HPDE6-E6E7 (cell line): ENCODE measurements at regions not wholly inside any gene's neighbourhood (a gene's known extent, or its start where the extent isn't known, plus 50 kb on each side); places are given as distances from the start of the nearest gene placed in this dataset.
"Not testable (repeated sequence)": the region's sequence is repeated elsewhere in the genome, so short reads cannot be mapped to it uniquely, and the experiment has no call there.

Source experiments
- DNase-seq: peaks from one replicate; pipeline ENCODE4 v3.0.0; 2011; ENCODE audit warnings: missing footprints; ENCODE audit errors: extremely low spot score

DNA sequence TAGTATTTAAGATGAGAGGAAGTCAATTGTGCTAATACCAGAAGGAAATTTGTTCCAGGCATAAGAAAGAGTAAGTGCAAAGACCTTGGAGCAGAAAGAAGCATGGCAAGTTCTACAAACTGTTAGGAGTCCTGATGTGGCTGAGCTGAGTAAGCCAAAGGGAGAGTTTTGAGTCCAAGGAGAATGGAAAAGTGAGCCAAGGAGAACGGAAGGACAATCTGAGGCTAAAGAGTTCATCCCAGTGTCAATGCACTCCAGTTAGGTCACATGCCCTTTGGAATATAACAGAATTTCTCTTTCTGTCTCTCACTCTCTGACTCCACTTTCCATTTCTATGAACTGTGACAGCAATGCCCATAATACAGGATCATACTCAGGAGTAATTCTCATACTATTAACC is 224.7 kb downstream of the CAAP1 start:
- no peak for DNase-seq

DNA sequence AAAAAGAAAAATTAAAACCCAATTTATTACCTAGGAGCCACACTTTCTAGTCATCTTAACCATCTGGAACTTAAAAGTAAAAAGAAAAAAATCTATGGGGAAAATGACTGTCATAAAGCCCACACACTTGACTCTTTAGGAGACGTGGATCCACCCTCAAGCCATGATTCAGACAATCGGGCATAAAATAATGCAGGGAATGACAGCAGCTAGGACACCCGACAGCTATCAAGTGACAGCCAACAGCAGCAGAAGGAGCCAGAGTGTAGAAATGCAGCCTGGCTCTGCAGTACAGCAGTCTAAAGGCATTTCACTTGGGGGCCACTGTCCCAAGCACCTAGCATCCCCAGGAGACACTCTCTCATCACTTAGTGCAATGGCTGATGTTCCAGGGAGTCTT is 226.9 kb downstream of the CAAP1 start:
- DNase-seq = no peak

DNA sequence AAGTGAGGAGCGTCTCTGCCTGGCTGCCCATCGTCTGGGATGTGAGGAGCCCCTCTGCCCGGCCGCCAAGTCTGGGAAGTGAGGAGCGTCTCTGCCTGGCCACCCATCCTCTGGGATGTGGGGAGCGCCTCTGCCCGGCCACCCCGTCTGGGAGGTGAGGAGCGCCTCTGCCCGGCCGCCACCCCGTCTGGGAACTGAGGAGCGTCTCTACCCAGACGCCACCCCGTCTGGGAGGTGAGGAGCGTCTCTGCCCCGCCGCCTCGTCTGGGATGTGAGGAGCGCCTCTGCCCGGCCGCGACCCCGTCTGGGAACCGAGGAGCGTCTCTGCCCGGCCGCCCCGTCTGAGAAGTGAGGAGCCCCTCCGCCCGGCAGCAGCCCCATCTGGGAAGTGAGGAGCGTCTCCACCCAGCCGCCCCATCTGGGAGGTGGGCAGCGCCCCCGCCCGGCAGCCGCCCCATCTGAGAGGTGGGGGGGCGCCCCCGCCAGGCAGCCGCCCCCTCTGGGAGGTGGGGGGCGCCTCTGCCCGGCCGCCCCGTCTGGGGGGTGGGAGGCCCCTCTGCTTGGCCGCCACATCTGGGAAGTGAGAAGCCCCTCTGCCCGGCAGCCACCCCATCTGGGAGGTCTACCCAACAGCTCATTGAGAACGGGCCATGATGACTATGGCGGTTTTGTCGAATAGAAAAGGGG is 228.4 kb downstream of the CAAP1 start:
- not testable (repeated sequence) for DNase-seq

DNA sequence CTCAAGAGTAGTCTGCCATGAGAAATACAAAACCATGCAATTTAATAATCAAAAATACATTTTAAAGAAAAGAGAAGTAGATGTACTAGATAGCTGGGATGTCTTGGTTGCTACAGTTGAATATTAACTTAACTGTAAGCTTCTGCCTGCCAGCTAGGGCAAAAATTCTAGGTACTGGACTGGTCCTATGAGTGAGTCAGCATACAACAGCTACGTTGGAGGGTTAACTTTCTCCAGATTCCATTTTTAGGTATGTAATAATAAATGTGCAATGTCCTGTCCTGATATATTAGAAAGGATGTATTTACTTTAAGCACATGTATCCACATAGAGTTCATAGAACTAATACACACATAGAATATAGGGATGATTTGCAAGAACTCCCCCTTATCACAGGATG is 230.1 kb downstream of the CAAP1 start:
- no peak for DNase-seq

DNA sequence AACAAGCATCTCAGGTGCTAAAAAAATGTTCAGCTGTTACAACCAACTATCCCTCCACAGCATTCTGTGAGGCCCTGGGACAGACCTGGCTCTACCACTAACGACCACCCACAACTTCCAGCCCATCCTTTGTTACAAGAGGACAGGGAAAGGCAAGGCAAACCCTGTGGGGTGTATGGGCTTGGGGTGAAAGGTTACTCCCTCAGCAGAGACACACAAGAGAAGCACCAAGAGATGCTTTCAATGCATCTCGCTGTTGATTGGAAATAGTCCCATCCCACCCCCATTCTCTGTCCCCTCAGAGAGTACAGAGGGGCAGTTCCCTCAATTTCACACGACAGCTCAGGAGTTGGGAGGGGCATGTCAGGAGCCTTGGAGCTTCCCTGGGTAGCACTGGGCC is 234.1 kb downstream of the CAAP1 start:
- DNase-seq = no peak

DNA sequence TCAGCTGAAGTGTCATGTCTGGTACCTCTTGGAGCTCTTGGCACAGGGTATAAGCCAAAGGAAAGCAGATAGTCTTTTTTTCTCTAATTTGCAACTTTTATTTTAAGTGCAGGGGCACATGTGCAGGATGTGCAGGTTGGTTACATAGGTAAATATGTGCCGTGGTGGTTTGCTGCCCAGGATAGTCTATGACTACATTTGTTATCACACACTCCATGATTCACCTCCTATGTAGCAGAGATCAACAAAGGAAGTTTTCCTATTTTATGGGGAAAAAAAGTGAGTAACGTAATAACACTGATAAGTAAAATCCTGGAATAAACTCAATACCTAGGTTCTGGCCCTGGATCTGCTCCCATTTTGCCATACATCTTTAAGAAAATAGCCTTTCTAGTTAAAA is 234.6 kb downstream of the CAAP1 start:
- no peak for DNase-seq

DNA sequence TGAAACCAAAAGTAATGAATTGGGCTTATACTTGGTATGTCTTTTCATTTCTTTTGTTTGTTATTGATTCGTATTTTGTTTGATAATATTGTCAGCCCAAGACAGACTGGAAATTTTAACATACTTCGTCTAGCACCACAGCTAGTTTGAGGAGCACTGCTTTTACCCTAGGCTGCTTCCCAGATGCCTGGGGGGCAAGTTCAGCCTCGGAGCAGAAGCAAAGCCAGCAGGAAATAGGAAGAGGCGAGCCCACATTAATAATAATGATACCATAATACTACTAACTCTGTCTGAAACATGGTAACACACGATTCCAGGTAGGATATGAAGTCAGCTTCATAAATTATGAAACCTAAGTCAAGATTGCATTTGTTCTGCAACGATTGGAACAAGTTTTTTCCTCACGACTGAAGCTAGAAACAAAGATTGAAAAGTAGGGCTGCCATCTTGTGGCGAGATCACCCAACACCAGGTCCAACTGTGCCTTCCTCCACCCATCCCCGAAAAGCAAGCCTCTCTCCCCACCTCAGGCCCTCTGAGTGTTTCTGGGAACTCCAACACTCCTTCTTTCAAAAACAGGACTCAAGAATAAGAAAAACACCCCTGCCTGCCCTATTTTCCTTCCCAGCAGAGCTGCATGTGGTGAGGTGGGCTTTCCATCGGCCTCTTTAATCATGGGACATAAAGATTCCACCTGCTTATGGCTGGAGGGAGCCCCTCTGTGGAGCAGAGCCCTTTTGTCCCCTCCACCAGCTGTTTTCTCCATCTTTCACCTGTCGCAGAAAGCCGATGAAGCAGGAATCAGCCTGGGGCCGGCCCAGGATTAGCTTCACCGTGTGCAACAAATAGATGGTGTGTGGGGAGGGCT is 236.4 kb downstream of the CAAP1 start:
- DNase-seq = peak; percentile 52

DNA sequence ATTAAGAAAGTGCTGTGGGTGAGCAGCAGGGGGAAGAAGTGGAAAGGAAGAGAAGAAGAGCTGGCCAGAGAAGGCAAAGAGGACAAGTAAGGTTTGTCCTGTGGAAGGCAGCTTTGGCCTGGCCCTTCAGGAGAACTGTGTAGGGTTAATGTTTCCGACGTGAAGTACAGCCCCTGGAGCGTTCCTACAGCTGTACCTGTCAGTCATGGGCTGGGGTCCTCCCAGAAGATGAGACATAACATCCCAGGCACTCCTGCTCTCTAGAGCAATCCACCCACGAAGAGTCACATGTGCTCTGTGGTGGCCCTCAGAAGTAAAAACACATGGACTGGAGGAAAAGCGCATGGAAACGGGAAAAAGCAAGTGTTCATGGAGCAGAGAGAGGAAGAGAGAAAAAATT is 237.4 kb downstream of the CAAP1 start:
- DNase-seq = no peak

DNA sequence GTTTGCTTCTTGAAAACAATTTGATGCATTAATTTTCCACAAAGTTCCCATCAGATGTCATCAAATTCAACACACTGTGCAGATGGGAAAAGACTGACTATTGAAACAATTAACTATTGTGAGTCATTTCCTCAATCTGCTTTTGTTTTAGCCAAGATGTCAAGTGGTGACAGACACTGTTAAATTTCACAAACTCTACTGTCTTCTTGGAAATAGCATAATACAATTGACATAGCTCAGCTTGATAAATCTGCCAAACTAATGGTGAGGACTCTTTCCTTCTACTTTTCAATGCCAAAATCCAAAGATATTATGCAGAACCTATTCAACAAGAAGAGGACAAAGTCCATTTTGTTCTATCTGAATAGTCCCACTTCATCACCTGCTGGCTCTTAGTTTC is 242.3 kb downstream of the CAAP1 start:
- DNase-seq = no peak

DNA sequence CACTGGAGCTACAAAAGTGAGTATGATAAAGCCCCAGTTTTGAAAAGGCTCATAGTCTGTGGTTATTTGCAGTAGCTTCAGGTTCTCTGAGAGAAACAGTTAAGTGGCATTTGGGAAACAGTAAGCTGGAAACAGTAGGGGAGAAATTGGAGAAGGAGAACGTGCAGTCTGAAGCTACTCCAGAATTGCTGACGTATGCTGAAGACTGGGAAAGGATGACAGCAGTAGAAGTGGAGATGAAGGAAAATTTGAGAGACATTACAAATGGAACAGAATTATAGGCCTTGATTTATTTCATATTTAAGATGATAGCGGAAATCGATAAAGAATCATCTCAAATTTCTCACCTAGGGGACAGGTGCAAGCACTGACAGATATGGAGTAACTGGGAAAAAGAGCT is 248.8 kb downstream of the CAAP1 start:
- DNase-seq = no peak

DNA sequence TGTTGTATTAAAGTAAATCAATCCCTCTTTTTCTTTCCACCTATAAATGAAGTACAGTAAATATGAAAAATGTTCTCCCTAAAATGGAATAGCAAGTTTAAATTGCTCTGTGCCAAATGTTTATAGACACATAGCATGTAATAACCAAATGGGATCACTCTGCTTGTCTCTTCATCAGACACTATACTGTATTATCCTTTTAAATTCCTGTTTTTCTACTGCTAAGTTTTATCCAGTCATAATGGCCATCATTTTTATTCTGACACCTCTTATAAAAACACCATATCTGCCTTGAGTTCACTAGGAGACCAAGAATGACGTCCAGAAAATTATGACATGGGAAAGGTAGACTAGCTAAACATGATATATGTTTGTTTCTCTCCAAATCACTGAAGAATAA is 252.8 kb downstream of the CAAP1 start:
- DNase-seq = no peak

DNA sequence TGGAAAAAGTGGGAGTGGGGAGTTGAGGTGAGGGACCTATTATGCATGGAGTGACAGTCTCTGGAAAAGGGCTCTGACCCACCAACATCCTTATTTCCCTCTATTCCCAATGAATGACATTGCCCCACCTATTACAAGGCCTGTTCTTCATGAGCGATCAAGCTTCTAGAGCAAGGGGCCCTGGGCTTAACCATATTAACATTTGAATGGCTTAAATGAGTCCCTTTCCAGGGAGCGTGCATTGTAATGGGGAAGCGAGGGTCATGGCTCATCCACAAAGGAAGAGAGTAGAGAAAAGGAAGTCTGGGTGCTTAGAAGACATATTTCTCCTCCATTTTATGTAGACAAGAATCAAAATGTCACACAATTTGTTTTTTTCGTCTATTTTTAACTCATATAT is 255.5 kb downstream of the CAAP1 start:
- no peak for DNase-seq

DNA sequence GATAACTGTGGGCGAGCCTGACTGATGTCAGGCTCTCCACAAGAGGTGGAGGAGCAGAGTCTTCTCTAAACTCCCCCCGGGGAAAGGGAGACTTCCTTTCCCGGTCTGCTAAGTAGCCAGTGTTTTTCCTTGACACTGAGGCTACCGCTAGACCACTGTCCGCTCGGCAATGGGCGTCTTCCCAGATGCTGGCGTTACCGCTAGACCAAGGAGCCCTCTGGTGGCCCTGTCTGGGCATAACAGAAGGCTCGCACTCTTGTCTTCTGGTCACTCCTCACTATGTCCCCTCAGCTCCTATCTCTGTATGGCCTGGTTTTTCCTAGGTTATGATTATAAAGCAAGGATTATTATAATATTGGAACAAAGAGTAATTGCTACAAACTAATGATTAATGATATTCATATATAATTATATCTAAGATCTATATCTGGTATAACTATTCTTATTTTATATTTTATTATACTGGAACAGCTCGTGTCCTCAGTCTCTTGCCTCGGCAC is 278.7 kb downstream of the CAAP1 start:
- DNase-seq = not testable (repeated sequence)

DNA sequence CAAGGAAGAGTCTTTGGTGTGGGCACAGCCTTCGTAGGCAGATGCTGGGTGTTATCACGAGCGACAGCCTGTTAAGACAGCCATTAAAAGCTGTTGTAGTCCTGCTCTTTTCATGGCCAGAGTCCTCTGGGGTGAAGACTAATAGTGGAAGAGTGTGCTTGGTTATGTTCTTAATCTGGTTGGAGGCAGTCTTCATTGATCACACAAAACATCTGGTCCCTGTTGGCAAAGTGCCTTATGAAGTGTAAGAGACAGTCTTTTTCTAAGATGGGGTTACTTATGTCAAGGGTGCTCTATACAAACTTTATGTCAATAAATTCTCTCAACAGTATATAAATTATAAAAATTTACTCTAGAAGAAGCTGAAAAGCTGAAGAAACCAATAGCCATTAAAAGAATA is 280.4 kb downstream of the CAAP1 start:
- DNase-seq = no peak

DNA sequence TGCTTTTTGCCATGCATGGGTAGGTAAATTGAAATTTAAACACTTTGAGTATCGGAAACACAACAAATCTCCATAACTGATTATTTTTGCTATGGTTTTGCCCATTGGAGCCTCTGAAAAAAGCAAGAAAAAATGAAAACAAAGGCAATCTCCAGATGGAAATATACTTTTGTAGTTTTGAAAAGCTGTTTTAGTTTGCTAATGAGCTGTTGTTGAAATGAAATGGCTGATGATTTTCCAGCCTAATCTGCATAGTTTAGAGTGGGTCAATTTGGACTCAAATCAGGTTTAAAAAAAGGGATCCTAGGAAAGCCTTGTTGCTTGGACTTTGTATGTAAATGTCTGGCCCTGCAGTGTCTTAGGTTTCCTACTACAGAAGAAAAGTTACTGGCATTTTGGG is 285.8 kb downstream of the CAAP1 start:
- DNase-seq = no peak

DNA sequence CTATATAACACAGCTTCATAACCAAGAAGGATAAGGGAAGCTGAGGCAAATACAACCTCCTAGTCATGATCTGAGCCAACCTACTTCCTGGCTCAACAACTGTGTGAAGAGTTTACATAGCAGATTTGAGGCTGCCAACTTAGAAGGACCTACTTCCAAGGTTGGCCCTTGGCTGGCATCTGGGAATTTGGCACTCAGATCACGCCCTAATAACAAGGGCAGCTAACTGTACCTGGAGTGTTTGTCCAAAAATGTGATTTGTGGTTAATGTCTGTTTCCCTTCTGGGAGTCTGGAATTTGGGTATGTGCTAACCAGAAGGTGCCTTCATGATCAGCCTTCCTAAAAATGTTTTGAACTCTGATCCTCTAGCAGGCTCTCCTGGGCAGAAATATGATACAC is 287.2 kb downstream of the CAAP1 start:
- no peak for DNase-seq

DNA sequence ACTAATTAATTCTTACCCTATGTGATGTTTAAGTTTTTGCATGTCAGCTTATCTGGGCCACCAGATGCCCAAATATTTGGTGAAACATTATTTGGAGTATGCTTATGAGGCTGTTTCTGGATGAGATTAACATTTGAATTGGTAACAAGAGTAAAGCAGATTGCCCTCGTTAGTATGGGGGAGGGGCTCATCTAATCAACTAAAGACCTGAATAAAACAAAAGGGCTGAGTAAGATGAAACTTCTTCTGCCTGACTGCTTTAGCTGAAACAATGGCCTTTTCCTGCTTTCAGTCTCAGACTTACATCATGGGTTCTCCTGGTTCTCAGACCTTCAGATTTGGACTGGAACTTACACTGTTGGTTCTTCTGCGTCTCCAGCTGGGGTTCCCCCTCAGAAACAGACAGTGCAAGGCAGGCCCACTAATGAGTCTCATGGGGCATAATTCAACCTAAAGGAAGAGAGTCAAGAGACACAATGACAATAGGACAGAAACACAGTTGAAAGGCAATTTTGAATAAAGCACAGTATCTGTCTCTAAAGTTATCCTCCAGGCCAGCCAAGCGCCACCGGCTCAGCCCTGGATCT is 288.4 kb downstream of the CAAP1 start:
- DNase-seq = no peak

DNA sequence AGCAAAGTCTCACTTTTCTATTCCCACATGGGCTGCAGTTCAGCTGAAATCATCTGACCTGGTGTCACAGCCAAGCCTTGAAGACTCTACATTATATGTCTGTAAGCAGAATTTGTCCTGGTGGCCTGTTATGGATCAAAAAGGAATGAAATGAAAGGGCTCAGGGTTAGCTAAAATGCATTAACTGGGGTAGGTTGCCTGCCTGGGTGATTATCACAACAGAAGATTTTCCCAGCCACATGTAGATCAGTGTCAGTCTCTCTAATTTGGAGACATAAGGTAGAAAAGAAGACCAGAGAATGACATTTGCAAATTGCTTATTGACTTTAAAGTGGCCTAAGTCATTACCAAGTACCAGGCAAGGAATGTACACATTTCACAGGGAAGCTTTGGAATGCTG is 289.0 kb downstream of the CAAP1 start:
- no peak for DNase-seq

DNA sequence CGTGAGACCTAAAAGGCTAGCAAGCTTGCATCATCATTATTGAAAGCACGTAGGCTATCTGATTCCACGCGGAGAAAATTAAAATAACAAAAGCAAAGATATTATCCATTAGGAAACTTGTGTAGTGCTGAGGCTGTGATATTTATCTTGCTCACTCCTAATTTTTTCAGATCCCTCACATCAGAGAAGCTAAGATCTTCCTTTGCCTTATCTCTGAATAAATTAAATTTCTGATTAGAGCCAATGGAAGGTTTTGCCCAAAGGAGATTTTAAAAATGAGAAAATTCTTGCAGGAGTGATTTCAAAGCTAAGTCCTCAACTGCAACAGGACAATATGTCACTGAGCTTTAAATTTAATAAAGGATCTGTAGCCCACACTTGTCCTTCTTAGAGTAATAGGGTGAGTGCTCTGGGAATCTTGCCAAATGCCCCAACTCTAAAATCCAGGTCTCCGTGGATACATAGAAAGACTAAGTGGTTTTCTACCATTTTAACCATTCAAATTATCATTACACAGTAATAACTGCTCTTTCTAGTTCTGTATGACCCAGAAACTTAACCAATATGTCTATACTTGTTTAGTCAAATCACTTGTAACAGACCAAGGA is 295.0 kb downstream of the CAAP1 start:
- no peak for DNase-seq

DNA sequence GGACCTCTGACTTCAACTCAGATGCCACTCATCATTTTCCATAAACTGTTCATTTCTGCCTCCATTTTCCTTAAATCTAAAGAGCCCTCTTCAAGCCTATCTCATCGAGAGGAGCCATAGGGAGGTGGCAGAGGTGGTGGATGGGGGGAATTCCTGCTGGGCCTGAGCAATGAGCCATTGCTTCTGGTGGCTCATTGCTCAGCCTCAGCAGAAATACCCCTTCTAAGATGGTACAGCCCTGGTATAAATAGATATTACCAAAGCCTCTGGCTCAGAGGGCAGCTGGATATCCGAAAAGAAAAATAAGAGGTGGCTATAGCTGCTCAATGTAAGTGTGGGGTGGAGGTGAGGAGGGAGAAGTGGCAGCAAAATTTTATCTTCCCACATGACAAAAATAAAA is 313.5 kb downstream of the CAAP1 start:
- DNase-seq = no peak

DNA sequence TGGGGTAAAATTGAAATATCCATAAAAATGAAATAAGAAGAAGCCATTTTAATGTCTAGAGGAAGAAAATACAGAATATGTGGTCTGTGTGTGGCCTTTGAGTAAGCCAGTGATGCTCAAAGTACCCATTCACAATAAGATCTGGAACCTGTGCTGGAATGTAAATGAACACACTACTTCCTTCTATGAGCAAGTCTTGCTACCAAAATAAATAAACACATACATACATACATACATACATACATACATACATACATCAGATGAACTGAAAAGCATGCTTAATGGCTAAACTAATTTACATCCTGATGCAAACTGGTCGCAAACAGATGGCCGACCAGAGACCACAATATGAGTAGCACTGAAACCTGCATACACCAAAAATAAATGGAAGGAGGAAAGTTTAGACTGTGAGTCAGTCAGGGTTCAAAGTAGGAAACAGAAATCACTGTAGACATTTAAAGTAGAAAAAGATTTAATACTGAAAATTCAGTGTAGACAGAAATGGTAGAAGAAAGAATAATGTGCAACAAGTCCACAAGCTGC is 317.6 kb downstream of the CAAP1 start:
- no peak for DNase-seq

DNA sequence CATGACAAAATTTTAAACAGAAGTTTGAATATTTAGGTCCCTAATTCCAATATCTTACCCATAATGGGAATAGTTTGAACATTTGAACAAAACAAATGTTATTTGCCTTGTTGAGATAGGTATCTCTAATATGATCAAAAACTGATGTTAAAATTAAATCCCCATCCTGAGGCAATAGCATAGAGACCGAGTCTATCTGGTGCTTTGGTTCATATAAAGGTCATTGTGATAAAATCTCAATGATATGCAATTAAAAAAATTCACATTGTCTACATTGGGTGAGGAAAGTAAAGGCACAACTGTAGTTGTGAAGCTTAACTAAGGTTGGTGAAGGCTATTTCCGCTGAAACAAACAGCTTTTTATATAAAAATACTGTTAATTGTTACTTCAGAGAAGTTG is 318.3 kb downstream of the CAAP1 start:
- DNase-seq = no peak
